ENCODE measurements at regions not wholly inside any gene's neighbourhood (a gene's known extent, or its start where the extent isn't known, plus 50 kb on each side); places are given as distances from the start of the nearest gene placed in this dataset.

DNA sequence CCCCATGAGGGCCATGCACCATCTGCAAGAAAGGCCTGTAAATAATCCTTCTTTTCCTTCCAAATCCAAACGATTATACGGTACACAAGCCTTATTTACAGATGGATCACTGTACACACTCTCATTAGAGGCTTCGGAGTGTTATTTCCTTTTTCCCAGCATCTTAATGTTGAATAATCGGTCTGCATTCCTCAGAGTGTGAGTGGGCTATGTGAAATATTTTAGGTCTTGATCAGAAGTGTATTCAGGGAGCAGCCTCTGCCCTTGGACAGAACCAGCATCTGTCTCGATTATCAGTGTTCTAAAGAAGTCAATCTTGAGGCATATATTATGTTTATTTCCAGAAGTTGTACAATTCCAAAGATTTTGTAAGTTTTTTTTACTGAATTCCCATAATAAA is 340.6 kb downstream of the SEC23A start:
- no peak for DNase-seq

DNA sequence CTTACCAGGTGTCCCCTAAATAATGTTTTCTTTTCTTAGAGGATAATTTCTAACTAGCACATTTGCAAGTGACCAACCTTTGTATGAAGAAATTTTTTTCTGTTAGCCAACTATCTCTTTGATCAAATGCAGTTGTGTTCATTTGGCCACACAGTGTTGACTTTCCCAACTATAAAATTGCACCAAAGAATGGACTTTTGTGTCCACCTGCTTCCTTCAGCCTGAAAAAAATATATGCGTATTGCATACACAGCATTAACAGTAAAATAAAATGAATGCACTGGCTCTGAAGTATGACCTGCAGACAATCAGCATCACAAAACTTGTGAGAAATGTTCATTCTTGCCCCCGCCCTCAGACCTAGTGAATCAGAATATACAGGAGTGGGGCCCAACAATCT is 342.0 kb downstream of the SEC23A start:
- no peak for DNase-seq

DNA sequence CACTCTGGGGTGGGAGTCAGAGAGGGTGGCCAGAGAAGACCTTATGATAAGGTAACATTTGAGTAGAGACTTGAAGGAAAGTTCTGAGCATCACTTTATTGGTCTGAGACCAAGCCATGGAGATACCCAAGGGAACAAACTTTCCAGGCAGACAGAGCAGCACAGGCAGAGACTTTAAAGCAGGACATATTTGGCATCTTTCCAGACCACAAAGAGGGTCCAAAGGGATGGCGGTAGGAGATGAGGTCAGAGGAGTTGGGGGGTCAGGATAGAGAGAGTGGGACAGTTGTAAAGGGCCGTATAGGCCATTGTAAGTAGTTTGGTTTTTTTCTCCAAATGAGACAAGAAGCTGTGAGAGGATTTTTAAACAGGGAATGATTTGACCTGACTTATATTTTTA is 344.4 kb downstream of the SEC23A start:
- no peak for DNase-seq

DNA sequence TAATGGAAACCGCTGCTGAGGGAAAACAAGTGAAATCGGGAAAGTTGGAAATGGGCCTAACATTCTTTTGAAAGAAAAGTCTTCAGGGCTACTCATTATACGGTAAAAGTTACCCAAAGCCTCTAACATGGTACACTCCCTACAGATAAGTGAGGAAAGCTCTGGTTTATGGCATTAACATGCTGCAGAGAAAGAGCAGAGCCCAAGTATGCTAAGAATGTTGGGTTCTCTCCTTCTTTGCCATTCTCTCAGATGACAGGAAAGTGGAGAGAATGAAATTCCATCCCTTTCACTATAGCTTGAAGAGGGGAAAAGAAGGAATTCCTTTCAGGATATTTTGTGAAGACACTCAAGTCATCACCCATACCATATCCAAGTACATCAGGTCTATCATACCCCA is 348.0 kb downstream of the SEC23A start:
- no peak for DNase-seq

DNA sequence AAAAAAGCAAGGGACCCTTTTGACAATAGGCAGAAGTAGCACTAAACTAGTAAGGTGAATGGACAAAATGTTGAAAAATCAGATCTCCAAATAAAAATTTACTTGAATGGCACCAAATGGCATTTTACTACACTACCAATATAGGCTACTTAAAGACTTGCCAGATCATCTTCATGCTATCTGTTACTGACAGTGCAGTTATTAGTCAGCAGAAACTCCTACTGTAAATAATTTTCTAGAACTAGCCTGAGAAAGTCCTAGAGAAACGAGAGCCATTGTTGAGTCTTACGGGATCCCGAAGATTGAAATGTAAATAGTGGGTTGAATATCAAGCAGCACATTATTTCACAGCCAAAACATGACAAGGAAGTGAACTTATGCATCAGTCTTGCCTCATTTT is 350.3 kb downstream of the SEC23A start:
- no peak for DNase-seq

DNA sequence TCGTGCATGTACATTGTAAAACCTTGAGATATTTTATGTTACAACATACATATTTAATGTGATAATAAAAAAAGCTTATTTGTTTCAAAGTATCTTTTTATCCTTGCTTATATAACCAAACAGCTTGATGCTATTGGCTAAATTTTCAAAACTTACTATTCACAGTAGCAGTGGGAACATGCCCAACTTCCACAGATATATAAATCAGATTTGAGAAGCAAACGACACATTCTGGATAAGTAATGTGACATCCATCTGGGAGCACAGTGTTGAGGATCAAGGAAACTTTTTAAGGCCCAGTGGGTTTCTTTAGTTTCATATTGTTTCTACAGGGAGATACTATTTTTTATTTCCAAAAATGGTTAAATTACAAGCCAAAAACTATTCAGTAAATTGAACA is 350.7 kb downstream of the SEC23A start:
- no peak for DNase-seq

DNA sequence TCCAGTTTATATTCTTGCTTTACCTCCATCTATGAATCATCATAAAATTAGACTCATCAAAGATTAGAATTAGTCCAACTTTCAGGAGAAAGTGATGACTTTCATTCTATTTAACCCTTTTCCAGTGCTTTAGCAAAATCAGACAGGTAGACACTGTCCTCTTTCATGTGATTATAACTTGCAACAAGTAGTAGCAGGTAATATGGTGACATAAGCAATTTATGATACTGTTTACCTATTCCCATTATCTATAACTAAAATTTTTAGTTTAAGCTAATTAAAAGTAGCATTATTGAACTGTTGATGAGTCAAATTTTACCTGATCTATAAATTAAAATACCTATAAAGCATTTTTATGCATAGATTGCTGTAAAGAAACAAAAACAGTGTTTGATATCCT is 351.6 kb downstream of the SEC23A start:
- no peak for DNase-seq

DNA sequence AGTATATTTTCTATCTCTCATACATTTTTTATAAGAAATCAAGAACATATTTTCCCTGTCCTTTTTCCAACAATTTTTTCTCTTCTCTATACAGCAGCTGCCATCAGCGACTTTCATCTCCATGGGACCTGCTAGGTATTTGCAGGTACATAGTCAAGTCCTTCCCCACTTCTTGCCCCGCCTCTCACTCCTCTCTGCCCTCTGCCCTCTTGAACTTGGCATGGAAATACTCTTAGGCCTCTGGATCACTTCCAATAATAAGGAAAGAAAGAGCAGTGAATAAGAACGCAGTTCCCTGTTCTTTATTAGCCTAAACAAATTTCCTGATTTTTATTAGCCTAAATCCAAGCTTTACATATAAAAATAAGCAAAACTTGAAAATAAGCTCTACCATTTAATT is 353.1 kb downstream of the SEC23A start:
- DNase-seq = no peak

DNA sequence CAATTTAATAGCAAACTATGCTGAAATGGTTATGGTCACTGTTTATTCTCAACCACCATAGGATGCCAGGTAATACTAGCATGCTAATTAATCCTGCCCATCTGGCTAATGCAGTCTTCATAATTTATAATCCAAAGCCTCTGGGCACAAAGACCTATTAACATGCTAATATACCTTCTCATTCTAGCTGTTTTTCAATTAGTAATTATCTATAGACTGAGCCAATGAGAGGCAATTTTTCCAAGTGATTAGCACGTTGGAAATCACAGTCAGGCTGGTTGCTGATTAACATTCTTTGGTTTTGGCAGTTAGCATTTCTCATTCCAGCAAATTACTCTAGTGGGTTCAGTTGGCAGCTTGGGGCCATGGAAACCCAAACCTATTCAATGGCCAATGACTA is 357.2 kb downstream of the SEC23A start:
- no peak for DNase-seq

DNA sequence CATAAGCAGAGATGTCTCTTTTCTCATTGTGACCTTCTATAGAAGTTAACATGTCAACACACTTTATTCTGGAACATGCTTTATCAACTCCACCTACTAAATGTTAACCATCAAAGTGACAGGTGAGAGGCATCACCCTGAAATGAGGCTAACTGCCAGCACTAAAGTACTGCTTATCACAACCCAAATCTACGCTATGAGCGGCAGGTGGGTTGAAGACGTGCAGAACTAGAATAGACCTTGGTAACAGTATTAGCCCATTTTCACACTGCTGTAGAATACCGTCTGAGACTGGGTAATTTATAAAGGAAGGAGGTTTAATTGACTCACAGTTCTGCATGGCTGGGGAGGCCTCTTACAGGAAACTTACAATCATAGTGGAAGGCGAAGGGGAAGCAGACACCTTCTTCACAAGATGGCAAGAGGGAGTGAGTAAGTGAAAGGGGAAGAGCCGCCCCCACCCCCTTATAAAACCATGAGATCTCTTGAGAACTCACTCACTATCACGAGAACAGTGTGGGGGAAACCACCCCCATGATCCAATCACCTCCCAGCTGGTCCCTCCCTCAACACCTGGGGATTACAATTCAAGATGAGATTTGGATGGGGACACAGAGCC is 359.0 kb downstream of the SEC23A start:
- DNase-seq = no peak

DNA sequence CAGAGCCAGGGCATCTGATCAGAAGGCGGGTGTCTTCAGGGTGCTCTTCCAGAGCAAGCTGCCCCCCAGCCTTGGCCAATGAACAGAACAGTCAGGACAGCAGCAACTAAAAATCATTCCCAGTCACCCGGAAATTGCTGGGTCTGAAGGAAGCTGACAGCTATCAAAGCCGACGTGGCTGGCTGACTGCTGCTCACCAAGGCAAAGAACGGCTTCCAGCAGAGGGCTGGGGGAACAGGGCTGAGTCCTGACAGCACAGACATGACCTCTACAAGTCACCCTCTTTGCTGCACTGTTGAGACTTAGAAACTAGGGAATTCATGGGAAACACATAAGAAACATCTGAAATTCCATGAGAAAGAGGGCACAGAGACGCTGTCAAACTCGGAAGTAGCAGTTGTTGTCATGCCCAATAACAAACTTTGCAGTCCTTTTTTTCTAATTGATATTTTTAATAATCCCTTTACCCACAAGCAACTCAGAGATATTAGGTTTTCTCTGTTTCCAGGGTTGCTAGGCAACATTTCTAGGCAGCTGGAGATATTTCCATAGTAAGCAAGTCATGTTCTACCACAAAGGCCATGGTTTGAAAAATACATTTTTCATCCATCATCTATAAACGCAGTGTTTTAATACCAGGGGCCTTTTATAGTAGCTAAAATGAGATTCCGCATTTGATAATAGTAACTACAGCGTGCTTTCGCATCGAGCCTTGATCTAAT is 365.2 kb downstream of the SEC23A start:
- DNase-seq = no peak

DNA sequence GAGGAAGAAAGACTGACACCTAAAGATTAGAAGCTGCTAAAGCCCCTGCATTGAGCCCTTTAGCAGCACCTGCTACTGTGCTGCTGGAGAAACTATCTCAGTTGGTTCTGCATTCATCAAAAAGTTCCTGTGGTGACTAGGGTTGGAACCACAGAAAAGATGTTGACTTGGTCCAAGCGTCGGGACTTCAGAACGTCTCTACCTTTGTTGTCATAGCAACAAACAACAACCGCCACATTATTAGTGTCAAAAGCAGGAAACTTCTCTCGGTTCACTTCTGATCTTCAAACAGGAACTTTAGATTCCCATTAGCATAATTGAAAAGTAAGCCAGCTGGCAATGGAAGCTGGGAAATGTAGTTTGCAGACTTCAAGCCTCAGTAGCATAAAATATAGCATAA is 368.0 kb downstream of the SEC23A start:
- no peak for DNase-seq

DNA sequence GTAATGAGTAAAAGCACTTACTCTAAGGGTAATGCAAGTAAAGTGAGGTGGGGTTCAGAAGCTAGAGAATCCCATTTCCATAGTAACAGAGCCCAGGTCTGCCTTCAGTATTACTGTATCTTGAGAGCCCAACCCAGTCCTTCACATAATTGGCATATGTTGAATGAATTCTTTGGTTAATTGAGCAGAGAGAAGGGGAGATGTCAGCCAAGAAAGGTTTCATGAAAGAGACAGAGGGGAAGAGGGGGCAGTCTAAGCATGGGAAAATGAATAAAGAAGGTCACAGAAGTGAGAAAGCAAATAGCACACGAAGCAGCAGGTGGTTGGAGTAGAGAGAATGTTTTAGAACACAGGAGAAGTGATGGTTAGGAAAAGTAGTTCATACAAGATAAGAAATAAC is 371.1 kb downstream of the SEC23A start:
- no peak for DNase-seq

DNA sequence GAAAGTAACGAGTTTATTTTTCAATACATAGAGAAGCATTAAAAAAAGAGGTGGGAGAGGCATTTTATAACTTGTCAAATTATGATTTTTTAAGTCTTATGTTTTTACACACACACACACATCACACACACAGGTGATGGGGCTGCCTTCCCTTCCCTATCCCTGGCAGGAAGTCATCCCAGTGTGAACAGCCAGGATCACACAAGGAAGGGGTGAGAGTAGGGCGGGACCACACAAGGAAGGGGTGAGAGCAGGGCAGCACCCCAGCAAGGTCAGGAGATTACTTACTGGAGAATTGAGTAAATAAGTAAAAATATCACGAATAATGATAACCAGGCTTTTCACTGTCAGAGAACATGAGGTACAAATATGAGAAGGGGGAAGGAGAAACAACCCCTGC is 372.6 kb downstream of the SEC23A start:
- DNase-seq = no peak

DNA sequence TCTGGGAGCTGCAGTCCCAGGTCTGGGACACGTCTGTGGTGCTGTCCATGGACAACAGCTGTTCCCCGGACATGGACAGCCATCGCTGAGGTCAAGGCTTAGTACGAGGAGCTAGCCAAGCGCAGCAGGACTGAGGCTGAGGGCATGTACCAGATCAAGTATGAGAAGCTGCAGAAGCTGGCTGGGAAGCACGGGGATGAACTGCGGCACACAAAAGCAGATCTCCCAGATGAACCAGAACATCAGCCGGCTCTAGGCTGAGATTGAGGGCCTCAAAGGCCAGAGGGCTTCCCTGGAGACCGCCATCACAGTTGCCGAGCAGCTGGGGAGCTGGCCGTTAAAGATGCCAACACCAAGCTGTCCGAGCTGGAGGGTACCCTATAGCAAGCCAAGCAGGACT is 375.3 kb downstream of the SEC23A start:
- DNase-seq = no peak

DNA sequence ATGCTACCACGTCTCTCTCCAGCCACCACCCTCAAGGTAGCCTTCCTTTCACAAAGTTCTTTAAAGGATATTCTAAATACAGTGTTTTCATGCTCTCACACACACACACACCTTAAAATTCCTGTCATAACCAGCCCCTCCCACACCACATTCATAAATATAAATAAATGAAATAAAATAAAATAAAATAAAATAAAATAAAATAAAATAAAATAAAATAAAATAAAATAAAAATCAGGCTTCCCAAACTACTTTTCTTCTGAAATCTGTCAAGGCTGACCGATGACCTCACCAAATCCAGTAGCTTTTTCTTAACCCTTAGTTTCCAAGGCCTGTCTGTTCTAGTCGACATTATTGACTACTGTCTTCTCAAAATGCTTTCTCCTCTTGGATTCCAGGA is 378.4 kb downstream of the SEC23A start:
- DNase-seq = no peak

DNA sequence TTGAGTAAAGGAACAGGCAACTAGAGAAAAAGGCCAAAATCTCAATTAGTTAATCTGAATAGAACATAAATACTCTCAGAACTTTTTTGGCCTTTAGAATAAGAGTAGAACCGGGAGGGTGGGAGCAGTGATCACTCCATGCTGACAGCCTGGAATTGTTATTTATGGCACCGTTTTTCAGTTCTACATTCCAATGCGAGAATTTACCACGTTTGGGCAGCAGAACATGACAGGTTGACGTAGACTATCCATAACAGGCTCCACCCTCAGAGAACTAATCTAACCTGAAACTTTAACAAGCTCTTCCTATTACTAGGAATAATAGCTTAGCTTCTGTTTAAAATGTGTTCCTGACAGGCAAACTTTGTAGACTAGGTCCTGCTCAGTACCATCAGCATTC is 379.1 kb downstream of the SEC23A start:
- DNase-seq = no peak

DNA sequence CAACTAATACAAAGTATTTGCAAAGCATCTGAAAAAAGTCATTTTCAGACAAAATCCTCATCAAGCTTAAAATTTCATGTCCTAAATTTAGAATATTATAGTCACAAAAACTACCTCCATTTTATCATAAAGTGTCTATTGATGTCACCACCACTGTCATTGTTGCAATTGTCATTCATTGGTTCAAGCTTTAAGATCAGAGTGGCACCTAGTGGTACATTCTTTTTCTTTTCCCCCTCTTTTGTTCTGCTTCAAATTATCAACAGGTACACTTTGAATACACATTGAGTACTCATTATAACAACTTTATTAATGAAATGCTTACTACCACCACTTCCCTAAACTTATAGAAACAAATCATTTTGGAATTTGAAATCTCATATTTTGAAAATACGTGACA is 379.8 kb downstream of the SEC23A start:
- DNase-seq = no peak

DNA sequence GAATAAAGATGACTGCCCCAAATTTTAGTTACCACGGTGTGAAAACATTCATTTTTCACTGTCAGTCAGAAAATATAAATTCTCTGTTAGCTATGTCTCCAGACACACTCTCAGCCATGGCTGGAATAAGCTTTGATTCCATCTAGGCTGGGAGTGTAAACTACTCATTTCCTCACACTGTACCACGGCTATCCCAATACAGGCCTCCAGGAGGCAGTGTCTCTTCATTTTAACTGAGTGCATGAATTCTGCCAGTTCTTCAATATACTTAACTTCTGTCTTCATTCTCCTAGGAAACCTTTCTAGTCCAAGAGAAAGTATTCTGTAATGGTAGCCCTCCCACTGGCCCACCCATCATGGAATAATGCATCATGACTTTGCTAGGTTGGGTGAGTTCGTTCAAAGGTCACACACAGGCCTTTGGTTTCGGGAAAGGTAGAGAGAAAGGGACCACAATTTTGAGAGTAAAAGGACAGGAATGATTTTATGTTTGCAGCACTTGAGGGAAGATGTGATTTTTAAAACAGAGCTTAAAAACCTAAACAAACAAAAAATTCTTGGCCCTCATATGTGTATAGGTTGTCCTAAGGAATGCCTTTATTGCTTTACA is 381.1 kb downstream of the SEC23A start:
- peak; percentile 40 for DNase-seq

DNA sequence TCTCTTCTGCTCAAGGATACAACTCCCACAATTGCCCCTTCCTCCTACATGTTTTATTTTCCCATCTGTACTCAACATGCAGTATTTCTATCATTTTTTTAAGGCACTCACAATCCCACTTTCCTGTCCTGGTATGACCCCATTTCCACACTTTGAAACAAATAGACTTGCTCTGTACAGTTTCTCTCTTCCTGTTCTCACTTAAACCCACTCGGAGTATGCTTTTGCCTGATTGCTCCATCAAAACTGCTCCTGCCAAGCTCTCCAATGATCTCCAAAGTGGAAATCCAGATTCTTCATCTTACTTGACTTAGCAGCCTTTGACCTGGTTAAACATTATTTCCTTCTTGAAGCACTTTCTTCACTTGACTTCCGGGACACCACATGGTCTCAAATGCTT is 384.5 kb downstream of the SEC23A start:
- no peak for DNase-seq

DNA sequence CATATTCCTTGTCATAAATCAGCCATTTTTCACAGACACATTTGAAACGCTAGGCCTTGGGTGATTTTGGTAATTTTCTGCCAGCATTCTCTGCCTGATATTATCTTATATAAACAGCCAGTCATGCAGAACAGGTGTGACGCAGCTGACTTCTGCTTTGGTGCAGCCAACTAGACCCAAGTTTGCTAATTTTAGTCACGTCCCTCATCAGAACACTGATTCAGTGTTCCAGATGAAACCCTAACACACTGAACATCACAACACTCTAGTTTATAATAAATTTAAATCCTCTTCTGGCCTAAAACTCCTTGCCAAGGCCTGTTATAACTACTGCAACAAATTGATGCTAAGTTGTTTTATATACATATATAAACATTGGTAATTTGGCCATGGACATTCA is 386.1 kb downstream of the SEC23A start:
- DNase-seq = no peak

DNA sequence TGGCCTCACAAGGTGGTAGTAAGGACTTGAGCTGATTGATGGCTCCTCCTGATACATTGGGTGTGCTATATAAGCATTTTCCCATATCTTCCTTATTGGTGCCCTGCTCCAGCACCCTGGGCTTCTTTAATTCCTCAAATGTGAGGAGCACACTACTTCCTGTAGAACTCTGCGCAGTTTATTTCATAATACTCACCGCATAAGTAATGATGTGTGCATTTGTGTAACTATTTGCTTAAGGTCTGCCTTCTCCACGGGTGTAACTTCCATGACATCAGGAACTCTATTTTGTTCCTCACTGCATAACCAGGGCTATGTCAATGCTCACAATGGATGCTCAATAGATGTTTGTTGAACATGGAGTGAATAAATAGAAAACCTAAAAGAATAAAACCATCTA is 392.2 kb downstream of the SEC23A start:
- no peak for DNase-seq

DNA sequence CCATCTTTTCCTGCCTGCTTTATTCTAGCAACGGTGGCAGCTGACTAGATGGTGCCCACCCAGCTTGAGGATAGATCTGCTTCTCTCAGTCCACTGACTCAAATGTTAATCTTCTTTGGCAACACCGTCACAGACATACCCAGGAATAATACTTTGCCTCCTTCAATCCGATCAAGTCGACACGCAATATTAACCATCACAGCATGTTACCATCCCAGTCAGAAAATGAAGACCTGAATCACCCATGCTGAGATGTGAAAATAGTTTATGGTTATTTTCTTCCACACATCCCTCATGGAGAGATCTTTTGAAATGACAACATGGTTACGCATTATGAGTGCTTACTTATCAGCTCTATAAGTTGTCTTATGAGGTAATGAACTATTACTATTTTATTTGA is 392.8 kb downstream of the SEC23A start:
- DNase-seq = no peak

DNA sequence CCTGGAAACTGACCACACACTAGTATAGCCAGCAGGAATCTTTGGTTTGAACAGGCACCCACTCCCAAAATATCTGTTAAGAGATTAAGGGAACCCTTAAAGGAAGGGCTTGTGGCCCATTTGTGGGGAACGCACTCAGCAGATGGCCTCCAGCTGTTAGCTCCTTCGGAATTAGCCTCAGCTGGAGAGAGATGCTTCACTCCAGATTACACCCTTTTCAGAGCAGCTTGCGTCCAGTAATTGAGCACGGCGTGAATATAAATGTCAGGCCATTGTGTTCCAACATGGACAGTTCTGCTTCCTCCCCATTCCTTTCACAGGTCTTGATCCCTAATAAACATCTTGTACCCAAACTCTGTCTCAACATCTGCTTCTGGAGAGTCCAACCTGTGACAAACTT is 397.8 kb downstream of the SEC23A start:
- no peak for DNase-seq

DNA sequence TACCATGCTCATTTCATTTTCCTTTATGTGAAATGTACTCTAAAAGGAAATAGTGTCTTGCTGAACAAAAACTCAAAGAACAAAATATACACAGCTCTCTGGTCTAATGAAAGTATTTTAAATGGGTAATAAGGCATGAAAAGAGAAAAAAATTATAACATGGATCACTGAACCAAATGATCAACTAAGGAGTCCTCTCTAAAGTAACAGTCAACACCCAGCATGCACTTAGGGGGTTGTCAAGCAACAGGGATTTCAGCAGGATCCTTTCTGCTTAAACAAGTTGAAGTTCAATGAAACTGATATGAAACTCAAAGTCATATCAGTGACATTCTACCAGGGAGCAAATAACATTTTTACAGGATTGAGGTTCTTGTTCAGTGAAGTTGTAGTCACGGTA is 398.8 kb downstream of the SEC23A start:
- no peak for DNase-seq
